ENCODE measurements at regions not wholly inside any gene's neighbourhood (a gene's known extent, or its start where the extent isn't known, plus 50 kb on each side); places are given as distances from the start of the nearest gene placed in this dataset.

- CTCF ChIA-PET (ENCODE audit: partially characterized antibody), result interaction anchor here (1.3 kb wide), 1 partner anchor 21 kb away, joined by 4 read pairs; no protein-coding TSS in a partner anchor
Observed at GRCh38 chr4:111869339-111869738, 275.9 kb upstream of the FAM241A start.

More at GRCh38 chr4:111869339-111869738, 275.9 kb upstream of the FAM241A start:
- Histone ChIP-seq H3K27me3 (replicated peaks in 1 of 4; ENCODE audit: control insufficient read depth in 3 of 4, extremely low read depth in 1 of 4, insufficient read depth in 3 of 4, low read length in 3 of 4) (no peaks in the 10 kb centered on the region), H3K23me2 (ENCODE audit: low read depth, low read length) (no peaks in the 10 kb centered on the region), H2BK120ac (replicated peaks; ENCODE audit: low read depth, low read length) (no peak overlapping the region), H3K79me2 (ENCODE audit: control insufficient read depth in 1 of 2, insufficient read depth in 2 of 2, low read length in 2 of 2) (no peaks in the 10 kb centered on the region), H4K8ac (ENCODE audit: extremely low read depth, insufficient read depth, low read length) (no peak overlapping the region), H3K4ac (replicated peaks; ENCODE audit: insufficient read length, low read depth, low read length) (no peak overlapping the region), H4K5ac (ENCODE audit: insufficient read length, low read depth, low read length) (no peak overlapping the region), H3K36me3 (ENCODE audit: control insufficient read depth in 2 of 4, insufficient read depth in 4 of 4, low read length in 3 of 4) (no peaks in the 10 kb centered on the region), H3K9ac (replicated peaks in 1 of 4; ENCODE audit: extremely low read depth in 1 of 4, low read depth in 3 of 4, low read length in 3 of 4) (no peak overlapping the region), H2BK20ac (ENCODE audit: low read length) (no peak overlapping the region), H2AK5ac (ENCODE audit: low read depth, low read length) (no peak overlapping the region), H3K4me2 (ENCODE audit: insufficient read depth in 1 of 2, low read depth in 2 of 2, low read length in 2 of 2) (no peak overlapping the region), H3K14ac (ENCODE audit: insufficient read length) (no peak overlapping the region), H3K18ac (ENCODE audit: extremely low read depth, low read length) (no peak overlapping the region), H3K9me3 (ENCODE audit: insufficient read depth in 2 of 2, low read depth in 1 of 2, low read length in 1 of 2) (no peaks in the 10 kb centered on the region), H3K79me1 (ENCODE audit: low read depth, low read length) (no peaks in the 10 kb centered on the region), H3K23ac (ENCODE audit: insufficient read length) (no peak overlapping the region), H3K4me1 (replicated peaks in 1 of 4; ENCODE audit: control insufficient read depth in 3 of 4, insufficient read depth in 4 of 4, low read length in 3 of 4) (peaks cover 0 to 4% (median 0%) of the 10 kb centered on the region in 4 experiments; a peak in 1 of 7 replicates), H2BK5ac (ENCODE audit: low read depth, low read length) (no peak overlapping the region), H4K91ac (replicated peaks; ENCODE audit: insufficient read length, low read length) (no peak overlapping the region), H4K20me1 (replicated peaks in 1 of 2; ENCODE audit: control insufficient read depth in 1 of 2, insufficient read depth in 2 of 2, low read length in 2 of 2) (peaks cover 0 to 2% of the 10 kb centered on the region in 2 experiments), H3K27ac (ENCODE audit: low read depth, low read length) (no peak overlapping the region), H2AFZ (ENCODE audit: low read length) (no peak overlapping the region), H3K4me3 (ENCODE audit: extremely low read depth in 1 of 4, insufficient read depth in 2 of 4, low read depth in 3 of 4, low read length in 4 of 4) (no peak overlapping the region), H2BK12ac (ENCODE audit: low read depth, low read length) (no peak overlapping the region), H2BK15ac (ENCODE audit: low read length) (no peak overlapping the region), H3K56ac (replicated peaks; ENCODE audit: insufficient read length, low read depth, low read length) (no peak overlapping the region)
- FAIRE-seq (no peak), DNase-seq (ENCODE audit: low read depth in 1 of 2, low spot score in 2 of 2) (no peak)
- TF ChIP-seq TAF7 (optimal IDR thresholded peaks at IDR 0.05; ENCODE audit: borderline replicate concordance, low read depth, low read length) (no peak), YY1 (IDR thresholded peaks at IDR 0.05; ENCODE audit: low read depth, low read length) (no peak), CTCF (IDR thresholded peaks at IDR 0.05; ENCODE audit: control extremely low read depth in 1 of 3, insufficient read depth in 1 of 3, low read depth in 1 of 3, low read length in 3 of 3) (no peak), GTF2F1 (IDR thresholded peaks at IDR 0.05; ENCODE audit: borderline replicate concordance, low read depth, low read length) (no peak), USF2 (IDR thresholded peaks at IDR 0.05; ENCODE audit: low read length) (no peak), KDM4A (IDR thresholded peaks at IDR 0.05; ENCODE audit: low read depth, low read length, severe bottlenecking) (no peak), CHD2 (IDR thresholded peaks at IDR 0.05; ENCODE audit: low read length) (no peak), FOSL1 (IDR thresholded peaks at IDR 0.05; ENCODE audit: insufficient read depth, low read depth, low read length) (no peak), JUN (IDR thresholded peaks at IDR 0.05; ENCODE audit: low read depth, low read length) (no peak), SUZ12 (IDR thresholded peaks at IDR 0.05; ENCODE audit: low read length) (no peak), CBX5 (IDR thresholded peaks at IDR 0.05; ENCODE audit: low read depth, low read length) (no peak)
- POLR2A ChIA-PET (ENCODE audit: partially characterized antibody), result no interaction called here
- WGBS, 2 experiments (ENCODE audit: extremely low coverage in 1 of 2, insufficient coverage in 1 of 2, insufficient read length in 1 of 2, insufficient replicate concordance in 2 of 2, low coverage in 1 of 2, low lambda C conversion rate in 2 of 2, missing lambda C conversion rate in 1 of 2), result 81% methylated on average over 4 of the region's 4 CpGs; no CpG with 5 or more reads in 1 of the 2 experiments
